A673 (cell line): ENCODE measurements at regions not wholly inside any gene's neighbourhood (a gene's known extent, or its start where the extent isn't known, plus 50 kb on each side); places are given as distances from the start of the nearest gene placed in this dataset.

Source experiments
- CTCF ChIP-seq: fragments of 300-800, 200-600 bp; sonication (generic); conservative IDR thresholded peaks from 2 replicates; pipeline ENCODE4 v1.5.1; 2017; ENCODE audit warnings: low read depth, mild to moderate bottlenecking, antibody characterized with exemption, low read length, moderate library complexity, mixed read lengths
- EZH2 ChIP-seq: fragments of 200-600 bp; sonication (generic); IDR thresholded peaks from 2 replicates; pipeline ENCODE4 v1.6.1; 2017; ENCODE audit warnings: borderline replicate concordance, low read depth, mild to moderate bottlenecking, mixed read lengths, antibody characterized with exemption, low read length; ENCODE audit not compliant: poor library complexity, severe bottlenecking

GRCh38 chr2:12335995-12336394 is 380.7 kb upstream of the TRIB2 start:
- TF ChIP-seq CTCF = no peak
- no peak for TF ChIP-seq EZH2
